ENCODE measurements at regions not wholly inside any gene's neighbourhood (a gene's known extent, or its start where the extent isn't known, plus 50 kb on each side); places are given as distances from the start of the nearest gene placed in this dataset.

GRCh38 chr21:30935121-30935888 lies 53.9 kb upstream of the KRTAP11-1 start:
- no peaks in the 10 kb centered on the region for H3K4me1 Mint-ChIP-seq
- H3K36me3 Mint-ChIP-seq: no peaks in the 10 kb centered on the region
- peaks cover 18 to 23% of the 10 kb centered on the region in 2 donors for H3K9me3 Mint-ChIP-seq
- no peak overlapping the region for H3K4me3 Mint-ChIP-seq
- no peak for DNase-seq
- ATAC-seq (replicated peaks): no peak
- H3K27ac Mint-ChIP-seq: no peak overlapping the region
- no peaks in the 10 kb centered on the region for H3K27me3 Mint-ChIP-seq

- Mint-ChIP-seq H3K9me3 (peaks cover 13 to 15% of the 10 kb centered on the region in 2 donors), H3K4me3 (no peak overlapping the region), H3K4me1 (no peaks in the 10 kb centered on the region), H3K27me3 (no peaks in the 10 kb centered on the region), H3K27ac (no peak overlapping the region), H3K36me3 (no peaks in the 10 kb centered on the region)
- DNase-seq (no peak), ATAC-seq (replicated peaks) (no peak)
Measured at GRCh38 chr21:30932686-30933085, 51.3 kb upstream of the KRTAP11-1 start.

Measured in stimulated activated naive B cell treated with anti-CD40 and anti-IgM and Interleukin-4, amounts not matched to agents 10 μg/mL and 1 μg/mL and 100 μg/mL, for 72 hours (primary cell).